Peyer's patch (tissue), 4 donors: ENCODE measurements at regions not wholly inside any gene's neighbourhood (a gene's known extent, or its start where the extent isn't known, plus 50 kb on each side); places are given as distances from the start of the nearest gene placed in this dataset.

Source experiments
- CTCF ChIP-seq, 6 experiments: fragments of 450-650 bp in 4 of 6; fragments of 200-600 bp in 2 of 6; sonication (generic) in 1 of 6; IDR thresholded peaks; one replicate each; pipeline ENCODE4 v1.5.1; 2017 to 2019; ENCODE audit warnings: antibody characterized with exemption in 6 of 6, mild to moderate bottlenecking in 3 of 6, moderate library complexity in 1 of 6
- POLR2A ChIP-seq, 2 donors: fragments of 450-650 bp; IDR thresholded peaks; one replicate each; pipeline ENCODE4 v1.5.1; 2017; ENCODE audit warnings: antibody characterized with exemption in 2 of 2, mild to moderate bottlenecking in 2 of 2, moderate library complexity in 2 of 2

GRCh38 chr18:24663026-24663425 is 202.6 kb downstream of the HRH4 start:
- TF ChIP-seq CTCF (IDR thresholded peaks at IDR 0.05) (no peak), POLR2A (IDR thresholded peaks at IDR 0.05) (no peak)
